ENCODE measurements at regions not wholly inside any gene's neighbourhood (a gene's known extent, or its start where the extent isn't known, plus 50 kb on each side); places are given as distances from the start of the nearest gene placed in this dataset.

DNA sequence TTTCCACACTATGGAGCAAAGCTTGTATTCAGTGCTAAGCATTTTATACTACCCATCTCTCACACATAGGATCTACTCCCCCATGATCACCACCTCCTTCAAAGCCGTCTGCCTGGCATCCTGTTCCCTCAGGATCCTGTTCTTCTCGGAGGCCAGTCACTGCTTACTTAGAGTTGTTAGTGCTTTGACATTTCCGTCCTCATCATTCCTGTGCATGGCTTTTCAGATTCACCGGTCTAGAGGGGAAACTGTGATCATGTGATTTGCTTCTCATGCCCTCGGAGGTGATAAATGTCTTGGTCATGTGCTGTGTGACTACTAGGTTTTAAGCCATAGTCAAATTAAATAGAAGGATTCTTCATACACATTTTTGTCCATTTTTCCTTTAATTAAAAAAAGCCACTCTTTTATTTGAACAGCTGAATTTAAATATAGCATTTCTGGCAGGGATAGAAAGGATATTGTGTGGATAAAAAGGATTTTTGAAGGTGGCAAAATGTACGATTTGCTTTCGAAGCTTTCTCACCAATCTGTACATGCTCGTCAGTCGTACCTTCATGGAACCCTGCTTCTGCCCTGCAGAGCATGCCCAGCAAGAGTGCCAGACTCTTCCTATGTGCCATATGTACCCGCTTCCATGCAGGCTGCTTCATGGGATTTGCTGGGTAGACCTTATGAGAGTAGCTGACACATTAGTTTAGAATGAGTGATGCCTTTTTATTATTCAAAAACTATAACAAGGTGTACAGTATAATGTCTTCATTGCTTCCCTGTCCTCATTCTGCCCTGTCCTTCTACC, 53.3 kb downstream of the BMAL2 start:
- TF ChIP-seq CTCF (IDR thresholded peaks at IDR 0.05; ENCODE audit: low read depth, low read length) (no peak), POLR2A (IDR thresholded peaks at IDR 0.05; ENCODE audit: extremely low read depth, insufficient read length) (no peak), MAX (IDR thresholded peaks at IDR 0.05; ENCODE audit: low read depth, low read length) (no peak), MYC (IDR thresholded peaks at IDR 0.05; ENCODE audit: low read depth, low read length) (no peak)
